ENCODE measurements at regions not wholly inside any gene's neighbourhood (a gene's known extent, or its start where the extent isn't known, plus 50 kb on each side); places are given as distances from the start of the nearest gene placed in this dataset.

- no peak for DNase-seq
Measured at GRCh38 chr6:4401408-4402368, 266.3 kb upstream of the ECI2 start.

GRCh38 chr6:4399656-4400055 is 264.3 kb upstream of the ECI2 start:
- no peak for DNase-seq

GRCh38 chr6:4398791-4399190 is 263.4 kb upstream of the ECI2 start:
- no peak for DNase-seq

GRCh38 chr6:4397307-4397706 is 261.9 kb upstream of the ECI2 start:
- no peak for DNase-seq

- no peak for DNase-seq
Measured at GRCh38 chr6:4396044-4396443, 260.7 kb upstream of the ECI2 start.

GRCh38 chr6:4395386-4395785 is 260.0 kb upstream of the ECI2 start:
- no peak for DNase-seq

- DNase-seq: peak; percentile 70
Measured at GRCh38 chr6:4394786-4395185, 259.4 kb upstream of the ECI2 start.

- peak; percentile 59 for DNase-seq
Measured at GRCh38 chr6:4388675-4389074, 253.3 kb upstream of the ECI2 start.

- no peak for DNase-seq
Measured at GRCh38 chr6:4384656-4385055, 249.3 kb upstream of the ECI2 start.

- DNase-seq: peak; percentile 30
Measured at GRCh38 chr6:4383910-4384638, 248.7 kb upstream of the ECI2 start.

GRCh38 chr6:4382362-4382853 is 247.0 kb upstream of the ECI2 start:
- DNase-seq: no peak

GRCh38 chr6:4381381-4381780 is 246.0 kb upstream of the ECI2 start:
- no peak for DNase-seq

GRCh38 chr6:4380881-4381281 is 245.5 kb upstream of the ECI2 start:
- no peak for DNase-seq

GRCh38 chr6:4379958-4380357 is 244.6 kb upstream of the ECI2 start:
- DNase-seq: no peak

- DNase-seq: no peak
Measured at GRCh38 chr6:4378319-4378996, 243.1 kb upstream of the ECI2 start.

GRCh38 chr6:4377603-4378002 is 242.2 kb upstream of the ECI2 start:
- no peak for DNase-seq

GRCh38 chr6:4374216-4374615 is 238.8 kb upstream of the ECI2 start:
- DNase-seq: no peak

GRCh38 chr6:4372866-4373265 is 237.5 kb upstream of the ECI2 start:
- no peak for DNase-seq

- DNase-seq: no peak
Measured at GRCh38 chr6:4371207-4371921, 236.0 kb upstream of the ECI2 start.

- no peak for DNase-seq
Measured at GRCh38 chr6:4370066-4370465, 234.7 kb upstream of the ECI2 start.

GRCh38 chr6:4369616-4370015 is 234.2 kb upstream of the ECI2 start:
- no peak for DNase-seq

GRCh38 chr6:4368649-4369048 is 233.3 kb upstream of the ECI2 start:
- DNase-seq: no peak

- DNase-seq: no peak
Measured at GRCh38 chr6:4367643-4368042, 232.3 kb upstream of the ECI2 start.
